Endodermal cell (in vitro differentiated cells): ENCODE measurements at regions not wholly inside any gene's neighbourhood (a gene's known extent, or its start where the extent isn't known, plus 50 kb on each side); places are given as distances from the start of the nearest gene placed in this dataset.

Experiments
- DNase-seq: peaks from one replicate; pipeline ENCODE4 v3.0.0-alpha.2; 2017
- H3K27ac ChIP-seq: 2 replicates; pipeline ENCODE4 v1.5.1; 2013; ENCODE audit warnings: mild to moderate bottlenecking, low read depth, low read length, moderate library complexity
- H3K27me3 ChIP-seq: 2 replicates; pipeline ENCODE4 v1.6.1; 2013; ENCODE audit warnings: mild to moderate bottlenecking, low read length, moderate library complexity; ENCODE audit not compliant: insufficient read depth, control insufficient read depth, poor library complexity, severe bottlenecking
- H3K36me3 ChIP-seq: 2 replicates; pipeline ENCODE4 v1.7.0; 2013; ENCODE audit warnings: mild to moderate bottlenecking, low read length, moderate library complexity; ENCODE audit not compliant: control insufficient read depth, insufficient read depth
- H3K4me1 ChIP-seq: one replicate; pipeline ENCODE4 v1.7.0; 2013; ENCODE audit warnings: low read length; ENCODE audit not compliant: control insufficient read depth, insufficient read depth
- H3K4me3 ChIP-seq: 2 replicates; pipeline ENCODE4 v1.5.1; 2013; ENCODE audit warnings: mild to moderate bottlenecking, low read length, moderate library complexity
- H3K9ac ChIP-seq: 2 replicates; pipeline ENCODE4 v1.6.1; 2013; ENCODE audit warnings: mild to moderate bottlenecking, low read length, moderate library complexity; ENCODE audit not compliant: poor library complexity, severe bottlenecking; ENCODE audit errors: extremely low read depth
- H3K9me3 ChIP-seq: 2 replicates; pipeline ENCODE4 v1.6.1; 2013; ENCODE audit warnings: mild to moderate bottlenecking, low read length, moderate library complexity; ENCODE audit not compliant: control insufficient read depth
- H3K27ac Mint-ChIP-seq: 2 replicates; pipeline ENCODE4 v1.8.0; 2020; ENCODE audit warnings: mixed read lengths
- H3K27me3 Mint-ChIP-seq: 2 replicates; pipeline ENCODE4 v1.8.0; 2021; ENCODE audit warnings: mild to moderate bottlenecking, mixed read lengths; ENCODE audit not compliant: insufficient read depth
- H3K36me3 Mint-ChIP-seq: 2 replicates; pipeline ENCODE4 v1.8.0; 2020; ENCODE audit warnings: low read depth, mixed read lengths
- H3K4me1 Mint-ChIP-seq: 2 replicates; pipeline ENCODE4 v1.8.0; 2020; ENCODE audit warnings: mixed read lengths
- H3K4me3 Mint-ChIP-seq: 2 replicates; pipeline ENCODE4 v1.8.0; 2020; ENCODE audit warnings: mild to moderate bottlenecking, moderate library complexity, mixed read lengths
- H3K9me3 Mint-ChIP-seq: 2 replicates; pipeline ENCODE4 v1.8.0; 2020; ENCODE audit warnings: mild to moderate bottlenecking, mixed read lengths
- CTCF ChIP-seq: fragments of 200-600 bp; sonication (generic); conservative IDR thresholded peaks from 2 replicates; pipeline ENCODE4 v1.5.0; 2021; ENCODE audit warnings: antibody characterized with exemption, mild to moderate bottlenecking
- WGBS, 2 experiments: methylation state at CpG; one replicate each; pipeline versions ENCODE4 v1.1.5 to v1.1.7; 2013; ENCODE audit warnings: missing lambda C conversion rate in 2 of 2, mixed read lengths in 1 of 2; ENCODE audit not compliant: insufficient coverage in 1 of 2, insufficient read length in 1 of 2; 5-methylcytosine and 5-hydroxymethylcytosine counted together

GRCh38 chr6:169388395-169389166 is 134.9 kb upstream of the THBS2 start:
- peaks cover 41% of the 10 kb centered on the region for H3K9me3 Mint-ChIP-seq
- 89 to 95% methylated on average over 9 to 20 of the region's 20 CpGs for WGBS, 2 experiments

GRCh38 chr6:169387809-169388383 is 134.2 kb upstream of the THBS2 start:
- Histone ChIP-seq H3K36me3 (no peaks in the 10 kb centered on the region), H3K4me3 (no peak overlapping the region), H3K27ac (no peak overlapping the region), H3K27me3 (no peaks in the 10 kb centered on the region), H3K4me1 (no peaks in the 10 kb centered on the region), H3K9me3 (peaks cover 37% of the 10 kb centered on the region), H3K9ac (no peak overlapping the region)
- Mint-ChIP-seq H3K27ac (no peak overlapping the region), H3K4me1 (no peaks in the 10 kb centered on the region), H3K4me3 (no peak overlapping the region), H3K36me3 (no peaks in the 10 kb centered on the region), H3K9me3 (peaks cover 38% of the 10 kb centered on the region), H3K27me3 (no peaks in the 10 kb centered on the region)
- 93 to 94% methylated on average over 9 of the region's 9 CpGs for WGBS, 2 experiments
- no peak for DNase-seq
- no peak for TF ChIP-seq CTCF

More at GRCh38 chr6:169388395-169389166, 134.9 kb upstream of the THBS2 start:
- no peak for DNase-seq
- Mint-ChIP-seq H3K4me1 (no peaks in the 10 kb centered on the region), H3K4me3 (no peak overlapping the region), H3K27ac (no peak overlapping the region), H3K27me3 (no peaks in the 10 kb centered on the region), H3K36me3 (no peaks in the 10 kb centered on the region)
- no peak overlapping the region for H3K4me3 ChIP-seq
- no peaks in the 10 kb centered on the region for H3K36me3 ChIP-seq
- TF ChIP-seq CTCF = no peak
- H3K9me3 ChIP-seq = peaks cover 39% of the 10 kb centered on the region
- H3K27me3 ChIP-seq = no peaks in the 10 kb centered on the region
- no peak overlapping the region for H3K9ac ChIP-seq
- no peaks in the 10 kb centered on the region for H3K4me1 ChIP-seq
- no peak overlapping the region for H3K27ac ChIP-seq

GRCh38 chr6:169386411-169387057 is 132.9 kb upstream of the THBS2 start:
- no peak for DNase-seq
- TF ChIP-seq CTCF = no peak
- Histone ChIP-seq H3K4me3 (no peak overlapping the region), H3K9ac (no peak overlapping the region), H3K4me1 (no peaks in the 10 kb centered on the region), H3K27me3 (no peaks in the 10 kb centered on the region), H3K27ac (no peak overlapping the region), H3K9me3 (peaks cover 24% of the 10 kb centered on the region), H3K36me3 (no peaks in the 10 kb centered on the region)
- no peak overlapping the region for H3K4me3 Mint-ChIP-seq
- no peaks in the 10 kb centered on the region for H3K4me1 Mint-ChIP-seq
- WGBS, 2 experiments = 82 to 85% methylated on average over 19 to 20 of the region's 20 CpGs
- H3K36me3 Mint-ChIP-seq = no peaks in the 10 kb centered on the region
- no peaks in the 10 kb centered on the region for H3K27me3 Mint-ChIP-seq
- peaks cover 24% of the 10 kb centered on the region for H3K9me3 Mint-ChIP-seq
- H3K27ac Mint-ChIP-seq = no peak overlapping the region
